NOMO-1 (cell line): ENCODE measurements at regions not wholly inside any gene's neighbourhood (a gene's known extent, or its start where the extent isn't known, plus 50 kb on each side); places are given as distances from the start of the nearest gene placed in this dataset.

Experiments used
- DNase-seq, 2 experiments: peaks; one replicate each; lab custom pipeline; 2025; ENCODE audit not compliant: unreplicated experiment in 2 of 2; lab: John Stamatoyannopoulos, UW

GRCh38 chr20:54713727-54714126, 238.3 kb downstream of the DOK5 start:
- no peak for DNase-seq

GRCh38 chr20:54711071-54711470, 235.7 kb downstream of the DOK5 start:
- no peak for DNase-seq

GRCh38 chr20:54710341-54710740, 234.9 kb downstream of the DOK5 start:
- DNase-seq: no peak

GRCh38 chr20:54708229-54708628, 232.8 kb downstream of the DOK5 start:
- DNase-seq: no peak

- no peak for DNase-seq
Measured at GRCh38 chr20:54707801-54708200, 232.4 kb downstream of the DOK5 start.

GRCh38 chr20:54706581-54706980, 231.2 kb downstream of the DOK5 start:
- no peak for DNase-seq

GRCh38 chr20:54704032-54704635, 228.7 kb downstream of the DOK5 start:
- DNase-seq: no peak
